OCI-LY1 (cell line): ENCODE measurements at regions not wholly inside any gene's neighbourhood (a gene's known extent, or its start where the extent isn't known, plus 50 kb on each side); places are given as distances from the start of the nearest gene placed in this dataset.

Experiments
- EZH2 ChIP-seq: fragments of 200-600 bp; sonication (generic), shearing (Covaris generic); IDR thresholded peaks from 2 replicates; pipeline ENCODE4 v1.8.0; 2017; ENCODE audit warnings: borderline replicate concordance, mixed run types, mild to moderate bottlenecking, antibody characterized with exemption, low read length, moderate library complexity, mixed read lengths
- TF ChIP-seq, protein P1 (sequence below): fragments of 200-600 bp; sonication (generic), shearing (Covaris generic); IDR thresholded peaks from 2 replicates; pipeline ENCODE4 v1.5.1; 2017; ENCODE audit warnings: mild to moderate bottlenecking, antibody characterized with exemption, low read length, moderate library complexity, mixed read lengths

- TF ChIP-seq, protein P1, sequence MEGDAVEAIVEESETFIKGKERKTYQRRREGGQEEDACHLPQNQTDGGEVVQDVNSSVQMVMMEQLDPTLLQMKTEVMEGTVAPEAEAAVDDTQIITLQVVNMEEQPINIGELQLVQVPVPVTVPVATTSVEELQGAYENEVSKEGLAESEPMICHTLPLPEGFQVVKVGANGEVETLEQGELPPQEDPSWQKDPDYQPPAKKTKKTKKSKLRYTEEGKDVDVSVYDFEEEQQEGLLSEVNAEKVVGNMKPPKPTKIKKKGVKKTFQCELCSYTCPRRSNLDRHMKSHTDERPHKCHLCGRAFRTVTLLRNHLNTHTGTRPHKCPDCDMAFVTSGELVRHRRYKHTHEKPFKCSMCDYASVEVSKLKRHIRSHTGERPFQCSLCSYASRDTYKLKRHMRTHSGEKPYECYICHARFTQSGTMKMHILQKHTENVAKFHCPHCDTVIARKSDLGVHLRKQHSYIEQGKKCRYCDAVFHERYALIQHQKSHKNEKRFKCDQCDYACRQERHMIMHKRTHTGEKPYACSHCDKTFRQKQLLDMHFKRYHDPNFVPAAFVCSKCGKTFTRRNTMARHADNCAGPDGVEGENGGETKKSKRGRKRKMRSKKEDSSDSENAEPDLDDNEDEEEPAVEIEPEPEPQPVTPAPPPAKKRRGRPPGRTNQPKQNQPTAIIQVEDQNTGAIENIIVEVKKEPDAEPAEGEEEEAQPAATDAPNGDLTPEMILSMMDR = no peak
- no peak for TF ChIP-seq EZH2
Observed at GRCh38 chr7:20870977-20871376, 84.3 kb upstream of the SP8 start.
